ENCODE measurements at regions not wholly inside any gene's neighbourhood (a gene's known extent, or its start where the extent isn't known, plus 50 kb on each side); places are given as distances from the start of the nearest gene placed in this dataset.

DNA sequence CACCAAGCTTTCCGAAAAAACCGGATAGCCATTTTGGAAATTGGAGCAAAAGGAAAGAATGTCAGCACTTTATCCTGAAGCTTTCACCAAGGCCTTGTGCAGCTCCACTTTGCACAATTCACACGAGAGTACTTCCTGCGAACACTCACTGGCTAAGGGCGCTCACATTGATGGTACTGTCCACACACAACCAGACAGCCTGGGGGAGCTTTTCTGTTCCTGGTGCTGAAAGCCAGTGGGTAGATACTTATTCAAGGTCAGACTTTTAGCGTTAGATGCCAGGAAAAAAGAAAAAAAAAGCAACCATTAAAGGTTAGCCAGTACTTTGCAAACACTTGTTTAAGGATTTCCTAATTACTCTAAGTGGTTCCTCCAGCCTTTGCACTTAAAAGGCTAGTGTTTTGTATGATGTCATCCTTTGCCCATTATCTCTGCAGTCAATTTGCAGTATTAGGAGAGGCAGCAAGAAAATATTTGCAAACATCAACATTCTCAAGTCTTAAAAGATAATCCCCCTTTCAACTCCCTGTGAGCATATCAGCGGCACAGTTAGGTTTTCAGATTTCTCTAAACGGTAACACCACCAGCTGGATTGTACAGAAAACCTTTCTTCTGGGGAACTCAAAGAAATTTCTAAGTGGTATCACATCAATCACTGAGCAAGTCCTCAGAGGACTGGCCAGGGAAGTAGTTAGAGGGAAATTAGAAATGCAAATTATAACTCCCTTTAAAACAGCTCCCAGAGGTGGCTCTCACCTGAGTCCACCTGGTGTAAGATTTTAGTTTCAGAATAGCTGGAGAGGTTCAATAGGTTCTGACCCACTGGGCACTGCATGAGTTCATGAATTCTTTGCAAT lies 243.4 kb upstream of the IRX5 start:
- Mint-ChIP-seq H3K4me3 (ENCODE audit: unreplicated experiment) (no peak overlapping the region), H3K9me3 (ENCODE audit: unreplicated experiment) (peaks cover 7% of the 10 kb centered on the region), H3K36me3 (ENCODE audit: insufficient read depth, unreplicated experiment) (no peaks in the 10 kb centered on the region), H3K4me1 (ENCODE audit: insufficient read depth, unreplicated experiment) (peaks cover 6% of the 10 kb centered on the region), H3K27ac (ENCODE audit: low read depth, unreplicated experiment) (no peak overlapping the region), H3K27me3 (ENCODE audit: insufficient read depth, unreplicated experiment) (no peaks in the 10 kb centered on the region)
- DNase-seq (ENCODE audit: unreplicated experiment): no peak
- intact Hi-C loops (cut with micrococcal nuclease): no loop called here
- POLR2A ChIA-PET: interaction anchor here (0.6 kb wide), 1 partner anchor 11 kb away, joined by 3 read pairs; no protein-coding TSS in a partner anchor
- no TSS peak for BruUV-seq (replicated peaks)
- TF ChIP-seq, protein P1, sequence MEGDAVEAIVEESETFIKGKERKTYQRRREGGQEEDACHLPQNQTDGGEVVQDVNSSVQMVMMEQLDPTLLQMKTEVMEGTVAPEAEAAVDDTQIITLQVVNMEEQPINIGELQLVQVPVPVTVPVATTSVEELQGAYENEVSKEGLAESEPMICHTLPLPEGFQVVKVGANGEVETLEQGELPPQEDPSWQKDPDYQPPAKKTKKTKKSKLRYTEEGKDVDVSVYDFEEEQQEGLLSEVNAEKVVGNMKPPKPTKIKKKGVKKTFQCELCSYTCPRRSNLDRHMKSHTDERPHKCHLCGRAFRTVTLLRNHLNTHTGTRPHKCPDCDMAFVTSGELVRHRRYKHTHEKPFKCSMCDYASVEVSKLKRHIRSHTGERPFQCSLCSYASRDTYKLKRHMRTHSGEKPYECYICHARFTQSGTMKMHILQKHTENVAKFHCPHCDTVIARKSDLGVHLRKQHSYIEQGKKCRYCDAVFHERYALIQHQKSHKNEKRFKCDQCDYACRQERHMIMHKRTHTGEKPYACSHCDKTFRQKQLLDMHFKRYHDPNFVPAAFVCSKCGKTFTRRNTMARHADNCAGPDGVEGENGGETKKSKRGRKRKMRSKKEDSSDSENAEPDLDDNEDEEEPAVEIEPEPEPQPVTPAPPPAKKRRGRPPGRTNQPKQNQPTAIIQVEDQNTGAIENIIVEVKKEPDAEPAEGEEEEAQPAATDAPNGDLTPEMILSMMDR (IDR thresholded peaks at IDR 0.05; ENCODE audit: unreplicated experiment): no peak
- CTCF ChIA-PET: interaction anchor here (0.5 to 1.7 kb wide), 4 partner anchors 9 to 855 kb away, joined by 3 to 4 read pairs (median 4); no protein-coding TSS in a partner anchor

DNA sequence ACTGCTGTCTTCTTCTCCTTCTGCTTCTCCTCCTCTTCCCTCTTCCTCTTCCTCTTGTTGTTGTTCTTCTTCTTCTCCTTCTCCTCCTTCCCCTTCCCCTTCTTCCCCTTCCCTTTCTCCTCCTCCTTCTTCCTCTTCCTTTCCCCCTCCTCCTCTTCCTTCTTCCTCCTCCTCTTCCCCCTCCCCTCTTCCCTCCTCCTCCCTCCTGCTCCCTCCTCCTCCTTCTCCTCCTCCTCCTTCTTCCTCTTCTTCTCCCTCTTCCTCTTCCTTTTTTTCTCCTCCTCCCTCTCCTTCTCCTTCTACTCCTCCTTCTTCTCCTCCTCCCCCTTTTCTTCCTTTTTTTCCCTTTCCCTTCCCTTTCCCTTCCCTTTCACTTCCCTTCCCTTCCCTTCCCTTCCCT lies 245.0 kb upstream of the IRX5 start:
- Mint-ChIP-seq H3K27ac (ENCODE audit: low read depth, unreplicated experiment) (no peak overlapping the region), H3K36me3 (ENCODE audit: insufficient read depth, unreplicated experiment) (no peaks in the 10 kb centered on the region), H3K4me3 (ENCODE audit: unreplicated experiment) (no peak overlapping the region), H3K27me3 (ENCODE audit: insufficient read depth, unreplicated experiment) (no peaks in the 10 kb centered on the region), H3K4me1 (ENCODE audit: insufficient read depth, unreplicated experiment) (peaks cover 2% of the 10 kb centered on the region), H3K9me3 (ENCODE audit: unreplicated experiment) (peaks cover 7% of the 10 kb centered on the region)
- TF ChIP-seq, protein P1 (IDR thresholded peaks at IDR 0.05; ENCODE audit: unreplicated experiment): no peak
- CTCF ChIA-PET: no interaction called here
- DNase-seq (ENCODE audit: unreplicated experiment): no peak
- POLR2A ChIA-PET: no interaction called here
- BruUV-seq (replicated peaks): no TSS peak
- intact Hi-C loops (cut with micrococcal nuclease): no loop called here

DNA sequence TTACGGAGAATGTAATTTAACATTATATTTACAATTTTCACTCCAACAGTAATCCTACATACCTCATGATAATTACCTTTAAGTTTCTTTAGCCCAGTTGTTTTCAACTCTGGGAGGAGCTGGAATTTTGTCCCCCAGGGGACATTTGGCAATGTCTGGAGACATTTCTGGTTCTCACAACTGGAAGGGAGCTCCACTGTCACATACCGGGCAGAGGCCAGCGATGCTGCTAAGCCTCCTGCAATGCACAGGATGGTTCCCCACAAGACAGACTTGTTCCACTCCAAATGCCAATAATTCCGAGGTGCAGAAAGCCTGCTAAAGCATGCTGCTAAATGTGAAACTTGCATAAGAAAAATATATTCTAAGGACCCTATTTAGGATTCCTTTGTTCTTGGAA lies 251.1 kb upstream of the IRX5 start:
- no TSS peak for BruUV-seq (replicated peaks)
- intact Hi-C loops (cut with micrococcal nuclease): no loop called here
- H3K4me3 Mint-ChIP-seq (ENCODE audit: unreplicated experiment): no peak overlapping the region
- DNase-seq (ENCODE audit: unreplicated experiment): no peak
- H3K27ac Mint-ChIP-seq (ENCODE audit: low read depth, unreplicated experiment): no peak overlapping the region
- ChIA-PET POLR2A (no interaction called here), CTCF (no interaction called here)
- H3K36me3 Mint-ChIP-seq (ENCODE audit: insufficient read depth, unreplicated experiment): no peaks in the 10 kb centered on the region
- no peaks in the 10 kb centered on the region for H3K9me3 Mint-ChIP-seq (ENCODE audit: unreplicated experiment)
- H3K27me3 Mint-ChIP-seq (ENCODE audit: insufficient read depth, unreplicated experiment): no peaks in the 10 kb centered on the region
- TF ChIP-seq, protein P1 (IDR thresholded peaks at IDR 0.05; ENCODE audit: unreplicated experiment): no peak
- H3K4me1 Mint-ChIP-seq (ENCODE audit: insufficient read depth, unreplicated experiment): peaks cover 19% of the 10 kb centered on the region

DNA sequence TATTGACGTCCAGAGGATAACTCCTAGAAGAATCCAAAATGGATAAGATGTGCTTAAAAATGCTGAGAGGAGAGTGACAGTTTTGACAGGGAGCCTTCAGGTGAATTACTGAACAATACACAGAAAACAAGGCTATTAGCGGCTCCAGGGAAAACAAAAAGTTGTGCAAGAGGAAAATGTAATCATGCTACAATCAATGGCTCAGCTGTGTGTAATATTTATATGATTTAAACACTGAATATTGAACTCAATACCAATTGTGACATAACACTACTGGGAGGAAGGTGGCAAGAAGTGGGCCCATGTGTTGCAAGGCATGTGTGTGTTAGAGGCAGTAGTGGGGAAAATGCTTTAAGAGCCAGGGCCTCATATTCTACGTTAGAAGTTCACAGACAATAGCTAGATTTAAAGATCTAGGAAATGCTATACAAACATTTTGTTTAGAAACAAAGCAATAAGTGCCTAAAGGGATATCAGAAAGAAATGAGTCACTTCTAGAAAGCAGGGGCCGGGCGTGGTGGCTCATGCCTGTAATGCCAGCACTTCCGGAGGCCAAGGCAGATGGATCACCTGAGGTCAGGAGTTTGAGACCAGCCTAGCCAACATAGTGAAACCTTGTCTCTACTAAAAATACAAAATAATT lies 253.2 kb upstream of the IRX5 start:
- TF ChIP-seq, protein P1 (IDR thresholded peaks at IDR 0.05; ENCODE audit: unreplicated experiment): no peak
- no peaks in the 10 kb centered on the region for H3K36me3 Mint-ChIP-seq (ENCODE audit: insufficient read depth, unreplicated experiment)
- CTCF ChIA-PET: interaction anchor here (0.6 to 1.6 kb wide), 3 partner anchors 9 to 904 kb away, joined by 3 to 4 read pairs (median 3); no protein-coding TSS in a partner anchor
- H3K27ac Mint-ChIP-seq (ENCODE audit: low read depth, unreplicated experiment): peak overlapping the region; percentile 39
- intact Hi-C loops (cut with micrococcal nuclease): no loop called here
- no peaks in the 10 kb centered on the region for H3K9me3 Mint-ChIP-seq (ENCODE audit: unreplicated experiment)
- POLR2A ChIA-PET: interaction anchor here (0.9 to 2.0 kb wide), 7 partner anchors 12 to 249 kb away, joined by 3 to 6 read pairs (median 4); no protein-coding TSS in a partner anchor
- no TSS peak for BruUV-seq (replicated peaks)
- peaks cover 29% of the 10 kb centered on the region for H3K4me1 Mint-ChIP-seq (ENCODE audit: insufficient read depth, unreplicated experiment)
- H3K27me3 Mint-ChIP-seq (ENCODE audit: insufficient read depth, unreplicated experiment): no peaks in the 10 kb centered on the region
- H3K4me3 Mint-ChIP-seq (ENCODE audit: unreplicated experiment): no peak overlapping the region
- DNase-seq (ENCODE audit: unreplicated experiment): peak; percentile 49
